GM12878 (cell line): ENCODE measurements at regions not wholly inside any gene's neighbourhood (a gene's known extent, or its start where the extent isn't known, plus 50 kb on each side); places are given as distances from the start of the nearest gene placed in this dataset.

Source experiments
- ATAC-seq: fragments of 200-7000 bp; cut with Tn5 transposase; 3 replicates; pipeline ENCODE4 v1.9.1; 2020; ENCODE audit warnings: mild to moderate bottlenecking, moderate library complexity
- BruUV-seq: library from RNA; stranded (reverse); fragments of 400-500 nt; replicated peaks from 2 replicates; lab custom pipeline; 2021; lab: Mats Ljungman, UMichigan
- CTCF ChIA-PET: fragments of 300-600 bp; sonication (Branson Sonifier 250); formaldehyde crosslinking; extraction: SDS; loops from one replicate; lab custom pipeline; 2021; ENCODE audit warnings: inconsistent platforms; lab: Yijun Ruan, JAX
- POLR2A ChIA-PET: fragments of 350-600 bp; formaldehyde crosslinking; extraction: SDS; loops from one replicate; lab custom pipeline; 2021; ENCODE audit warnings: inconsistent platforms; lab: Charles Lee
- RAD21 ChIA-PET: fragments of 300-600 bp; sonication (Branson Sonifier 250); formaldehyde crosslinking; loops from one replicate; lab custom pipeline; 2023; ENCODE audit warnings: antibody characterized with exemption; ENCODE audit not compliant: unreplicated experiment; lab: Charles Lee
- SMC1A ChIA-PET: fragments of 300-600 bp; sonication (Branson Sonifier 250); formaldehyde crosslinking; loops from one replicate; lab custom pipeline; 2023; ENCODE audit not compliant: unreplicated experiment, uncharacterized antibody; lab: Charles Lee
- DNase-seq: peaks from one replicate; pipeline ENCODE4 v3.0.0-alpha.2; 2011; ENCODE audit warnings: low read depth, low spot score
- FAIRE-seq: peaks from 3 replicates; lab custom pipeline; 2011; peaks lifted over from hg19 to GRCh38; lab: Jason Lieb, UNC
- H2AFZ ChIP-seq: 2 replicates; pipeline ENCODE4 v1.6.0; 2011; ENCODE audit warnings: low read depth, low read length, control low read depth; ENCODE audit not compliant: control insufficient read depth
- H3K27ac ChIP-seq: 2 replicates; pipeline ENCODE4 v1.5.1; 2011; ENCODE audit warnings: control low read depth; ENCODE audit not compliant: control insufficient read depth, insufficient read depth
- H3K27me3 ChIP-seq, 2 experiments: replicated peaks in 1 of 2; 2 replicates each; pipeline versions ENCODE4 v1.6.0 to v1.6.1; 2011; ENCODE audit warnings: low read length in 1 of 2; ENCODE audit not compliant: control insufficient read depth in 2 of 2, insufficient read depth in 2 of 2
- H3K36me3 ChIP-seq, 2 experiments: 2 replicates each; pipeline ENCODE4 v1.5.1; 2011; ENCODE audit warnings: low read length in 1 of 2; ENCODE audit not compliant: control insufficient read depth in 2 of 2, insufficient read depth in 2 of 2
- H3K4me1 ChIP-seq: 2 replicates; pipeline ENCODE4 v1.6.1; 2011; ENCODE audit warnings: mild to moderate bottlenecking, low read length, moderate library complexity, mixed read lengths; ENCODE audit not compliant: control insufficient read depth, insufficient read depth
- H3K4me2 ChIP-seq: 2 replicates; pipeline ENCODE4 v1.6.0; 2011; ENCODE audit warnings: control low read depth; ENCODE audit not compliant: control insufficient read depth, insufficient read depth
- H3K4me3 ChIP-seq: fragments of 200-600 bp; sonication (generic); 2 replicates; pipeline ENCODE4 v1.5.1; 2016
- H3K79me2 ChIP-seq: 2 replicates; pipeline ENCODE4 v1.6.0; 2011; ENCODE audit warnings: low read length; ENCODE audit not compliant: control insufficient read depth, insufficient read depth
- H3K9ac ChIP-seq: 2 replicates; pipeline ENCODE4 v1.8.0; 2011; ENCODE audit warnings: low read length, control low read depth, mixed read lengths; ENCODE audit not compliant: control insufficient read depth, insufficient read depth
- H3K9me3 ChIP-seq: replicated peaks from 3 replicates; pipeline ENCODE4 v1.5.1; 2011; ENCODE audit warnings: mild to moderate bottlenecking, low read length; ENCODE audit not compliant: control insufficient read depth, insufficient read depth
- H4K20me1 ChIP-seq: 2 replicates; pipeline ENCODE4 v1.6.0; 2011; ENCODE audit not compliant: control insufficient read depth, insufficient read depth
- BMI1 ChIP-seq: fragments of 450-650 bp; IDR thresholded peaks from 2 replicates; pipeline ENCODE4 v1.6.1; 2016; ENCODE audit warnings: mild to moderate bottlenecking, moderate library complexity, borderline replicate concordance
- CBX3 ChIP-seq: fragments of 200-600 bp; sonication (generic); IDR thresholded peaks from 2 replicates; pipeline ENCODE4 v1.6.1; 2016; ENCODE audit warnings: low read depth, borderline replicate concordance
- CHD4 ChIP-seq: fragments of 200-600 bp; sonication (generic); IDR thresholded peaks from 2 replicates; pipeline ENCODE4 v1.6.1; 2016; ENCODE audit warnings: mild to moderate bottlenecking
- EED ChIP-seq: sonication (generic); IDR thresholded peaks from 2 replicates; pipeline ENCODE4 v1.6.1; 2016; ENCODE audit warnings: antibody characterized with exemption, low read depth
- EGR1 ChIP-seq, 2 experiments: IDR thresholded peaks; 1 replicate in 1 of 2; 2 replicates in 1 of 2; pipeline ENCODE4 v1.6.1; 2011 to 2012; ENCODE audit warnings: low read depth in 2 of 2, low read length in 2 of 2, borderline replicate concordance in 1 of 2, mild to moderate bottlenecking in 1 of 2, moderate library complexity in 1 of 2
- HDAC2 ChIP-seq: fragments of 200-600 bp; sonication (generic); IDR thresholded peaks from 2 replicates; pipeline ENCODE4 v1.6.1; 2017
- HDGF ChIP-seq: fragments of 450-650 bp; IDR thresholded peaks from 2 replicates; pipeline ENCODE4 v1.6.1; 2016; ENCODE audit warnings: antibody characterized with exemption
- IRF4 ChIP-seq: IDR thresholded peaks from 2 replicates; pipeline ENCODE4 v1.6.1; 2011; ENCODE audit warnings: low read depth, low read length
- MLLT1 ChIP-seq: fragments of 450-650 bp; IDR thresholded peaks from 2 replicates; pipeline ENCODE4 v1.6.1; 2016; ENCODE audit warnings: mild to moderate bottlenecking
- MYB ChIP-seq: fragments of 150-350 bp; IDR thresholded peaks from 2 replicates; pipeline ENCODE4 v1.6.1; 2014; ENCODE audit warnings: mild to moderate bottlenecking, low read depth, low read length, borderline replicate concordance
- PML ChIP-seq: IDR thresholded peaks from 2 replicates; pipeline ENCODE4 v1.6.1; 2012; ENCODE audit warnings: low read length, inconsistent platforms
- RBBP5 ChIP-seq: fragments of 200-600 bp; sonication (generic); conservative IDR thresholded peaks from 2 replicates; pipeline ENCODE4 v1.6.1; 2016
- RFX5 ChIP-seq: IDR thresholded peaks from 2 replicates; pipeline ENCODE4 v1.6.1; 2011; ENCODE audit warnings: low read depth, low read length, improper control_type of control experiment
- SMAD1 ChIP-seq: fragments of 450-650 bp; IDR thresholded peaks from 2 replicates; pipeline ENCODE4 v1.6.1; 2018; ENCODE audit warnings: mild to moderate bottlenecking, low read depth; ENCODE audit not compliant: partially characterized antibody
- SUPT20H ChIP-seq: IDR thresholded peaks from 2 replicates; pipeline ENCODE4 v1.6.1; 2011; ENCODE audit warnings: low read depth, mild to moderate bottlenecking, low read length, moderate library complexity, borderline replicate concordance; ENCODE audit not compliant: control insufficient read depth
- ZNF274 ChIP-seq: IDR thresholded peaks from one replicate; pipeline ENCODE4 v1.8.0; 2011; ENCODE audit not compliant: insufficient read length, insufficient read depth
- WGBS: methylation state at CpG from one replicate; pipeline ENCODE4 v1.1.6; 2016; ENCODE audit warnings: low lambda C conversion rate; ENCODE audit not compliant: insufficient replicate concordance, insufficient coverage; ENCODE audit errors: missing lambda C conversion rate; 5-methylcytosine and 5-hydroxymethylcytosine counted together
- in situ Hi-C: fragments of 300-500 bp; cut with MboI; formaldehyde crosslinking; loops from 9 replicates; pipeline ENCODE4 v1.14.3; 2018; ENCODE audit warnings: mixed read lengths
- intact Hi-C: fragments of 100-400 bp; cut with micrococcal nuclease; formaldehyde crosslinking; loops from one replicate; pipeline ENCODE4 v1.14.2; 2022; ENCODE audit not compliant: unreplicated experiment

- in situ Hi-C loops = no loop called here
- FAIRE-seq (no peak), DNase-seq (no peak), ATAC-seq (no peak)
- intact Hi-C loops = no loop called here
- no peak overlapping the region for H3K4me2 ChIP-seq
- CTCF ChIA-PET = no interaction called here
- BruUV-seq = no TSS peak
- H3K4me3 ChIP-seq = no peak overlapping the region
- H3K79me2 ChIP-seq = no peaks in the 10 kb centered on the region
- H3K9ac ChIP-seq = no peak overlapping the region
- RAD21 ChIA-PET = no interaction called here
- no peak overlapping the region for H2AFZ ChIP-seq
- POLR2A ChIA-PET = no interaction called here
- no peaks in the 10 kb centered on the region for H3K9me3 ChIP-seq
- TF ChIP-seq CHD4 (no peak), SMAD1 (no peak), MLLT1 (no peak), CBX3 (no peak), EGR1 (IDR thresholded peaks at IDR 0.05; ENCODE audit: borderline replicate concordance in 1 of 2, low read depth in 2 of 2, low read length in 2 of 2) (no peak), HDAC2 (no peak), MYB (no peak)
- H4K20me1 ChIP-seq = no peaks in the 10 kb centered on the region
- H3K27ac ChIP-seq = no peak overlapping the region
- WGBS = 12% methylated on average over 4 of the region's 4 CpGs
- H3K36me3 ChIP-seq = no peaks in the 10 kb centered on the region
- SMC1A ChIA-PET = no interaction called here
- H3K27me3 ChIP-seq = no peaks in the 10 kb centered on the region
- no peaks in the 10 kb centered on the region for H3K4me1 ChIP-seq
These were observed 488.1 kb upstream of the CDH5 start for GRCh38 chr16:65878347-65878746.

GRCh38 chr16:65876624-65877023 is 489.9 kb upstream of the CDH5 start:
- ChIA-PET RAD21 (no interaction called here), SMC1A (no interaction called here)
- intact Hi-C loops = no loop called here
- no peaks in the 10 kb centered on the region for H3K36me3 ChIP-seq
- WGBS = 0% methylated on average over 1 of the region's 1 CpG
- TF ChIP-seq IRF4 (no peak), SUPT20H (no peak), RFX5 (no peak), EED (no peak), ZNF274 (no peak), HDGF (no peak), RBBP5 (no peak), PML (no peak), BMI1 (no peak)
- TF ChIP-seq, all 136 proteins: peak for 0
- Histone ChIP-seq H3K4me2 (no peak overlapping the region), H4K20me1 (no peaks in the 10 kb centered on the region), H3K9me3 (no peaks in the 10 kb centered on the region), H3K9ac (no peak overlapping the region), H3K27me3 (no peaks in the 10 kb centered on the region), H3K79me2 (no peaks in the 10 kb centered on the region), H2AFZ (no peak overlapping the region), H3K27ac (no peak overlapping the region), H3K4me1 (no peaks in the 10 kb centered on the region), H3K4me3 (no peak overlapping the region)
- BruUV-seq = no TSS peak
- no peak for ATAC-seq
- no peak for DNase-seq
- FAIRE-seq = no peak
- POLR2A ChIA-PET = no interaction called here
- in situ Hi-C loops = no loop called here
- CTCF ChIA-PET = no interaction called here
